A549 (cell line): ENCODE measurements at regions not wholly inside any gene's neighbourhood (a gene's known extent, or its start where the extent isn't known, plus 50 kb on each side); places are given as distances from the start of the nearest gene placed in this dataset.

ENCODE experiments used
- ATAC-seq, 2 experiments: fragments of 200-7000 bp in 1 of 2; fragments of >200 bp in 1 of 2; cut with Nextera tagmentation in 1 of 2; cut with Tn5 transposase in 1 of 2; 3 replicates each; pipeline versions ENCODE4 v1.8.0 to v1.9.1; 2018 to 2020; ENCODE audit warnings: mild to moderate bottlenecking in 1 of 2, moderate library complexity in 1 of 2
- CTCF ChIA-PET: fragments of 300-600 bp; sonication (Branson Sonifier 250); formaldehyde crosslinking; extraction: SDS; loops from one replicate; lab custom pipeline; 2021; ENCODE audit warnings: antibody characterized with exemption, inconsistent platforms; lab: Yijun Ruan, JAX
- POLR2A ChIA-PET: fragments of 350-600 bp; formaldehyde crosslinking; extraction: SDS; loops from one replicate; lab custom pipeline; 2021; ENCODE audit warnings: antibody characterized with exemption, inconsistent platforms; lab: Yijun Ruan, JAX
- DNase-seq, 2 experiments: peaks; one replicate each; pipeline versions ENCODE4 v3.0.0 to v3.0.0-alpha.2; 2011 to 2016; ENCODE audit warnings: low read depth in 1 of 2, low spot score in 1 of 2
- FAIRE-seq: peaks from 2 replicates; lab custom pipeline; 2011; peaks lifted over from hg19 to GRCh38; lab: Jason Lieb, UNC
- H3K27ac ChIP-seq, 2 experiments: fragments of >200 bp; sonication (Bioruptor Twin); formaldehyde crosslinking; 3 replicates each; pipeline ENCODE4 v1.5.1; 2016 to 2017
- H3K4me1 ChIP-seq: fragments of >200 bp; sonication (Bioruptor Twin); formaldehyde crosslinking; 3 replicates; pipeline ENCODE4 v1.6.1; 2016
- H3K4me2 ChIP-seq: fragments of >200 bp; sonication (Bioruptor Twin); formaldehyde crosslinking; 3 replicates; pipeline ENCODE4 v1.6.1; 2016
- H3K4me3 ChIP-seq: fragments of >200 bp; sonication (Bioruptor Twin); formaldehyde crosslinking; 3 replicates; pipeline ENCODE4 v1.5.1; 2016
- H3K9me3 ChIP-seq: fragments of >200 bp; sonication (Bioruptor Twin); formaldehyde crosslinking; 3 replicates; pipeline ENCODE4 v1.6.1; 2016
- BCL3 ChIP-seq: fragments of >200 bp; sonication (Bioruptor Twin); formaldehyde crosslinking; IDR thresholded peaks from 3 replicates; pipeline ENCODE4 v1.6.1; 2016
- CBX2 ChIP-seq: fragments of 200-600 bp; sonication (generic); IDR thresholded peaks from 2 replicates; pipeline ENCODE4 v1.6.1; 2016; ENCODE audit warnings: low read depth, mild to moderate bottlenecking, borderline replicate concordance
- CBX8 ChIP-seq: fragments of 200-600 bp; sonication (generic); IDR thresholded peaks from 2 replicates; pipeline ENCODE4 v1.6.1; 2016
- CHD2 ChIP-seq: fragments of 150-350 bp; IDR thresholded peaks from 2 replicates; pipeline ENCODE4 v1.6.1; 2014; ENCODE audit warnings: low read length; ENCODE audit not compliant: partially characterized antibody
- CHD4 ChIP-seq: fragments of 200-600 bp; sonication (generic); IDR thresholded peaks from 2 replicates; pipeline ENCODE4 v1.6.1; 2016; ENCODE audit warnings: antibody characterized with exemption, mild to moderate bottlenecking, borderline replicate concordance
- EP300 ChIP-seq, 2 experiments: fragments of >200 bp; sonication (Bioruptor Twin); formaldehyde crosslinking; IDR thresholded peaks; 2 replicates in 1 of 2; 3 replicates in 1 of 2; pipeline ENCODE4 v1.6.1; 2016 to 2017
- GATA3 ChIP-seq: IDR thresholded peaks from 2 replicates; pipeline ENCODE4 v1.6.1; 2012; ENCODE audit warnings: borderline replicate concordance
- HES2 ChIP-seq: fragments of >200 bp; sonication (Bioruptor Twin); formaldehyde crosslinking; IDR thresholded peaks from 2 replicates; pipeline ENCODE4 v1.6.1; 2016
- HEYL ChIP-seq: fragments of 250-450 bp; sonication (Bioruptor Pico); IDR thresholded peaks from 2 replicates; pipeline ENCODE4 v1.8.0; 2021; ENCODE audit warnings: mild to moderate bottlenecking, moderate library complexity
- HMGXB4 ChIP-seq: fragments of 250-450 bp; sonication (Bioruptor Pico); IDR thresholded peaks from 2 replicates; pipeline ENCODE4 v1.5.0; 2021; ENCODE audit warnings: mild to moderate bottlenecking, moderate library complexity, borderline replicate concordance
- JUN ChIP-seq, 2 experiments: fragments of >200 bp; sonication (Bioruptor Twin); formaldehyde crosslinking; IDR thresholded peaks; 2 replicates in 1 of 2; 3 replicates in 1 of 2; pipeline ENCODE4 v1.6.1; 2016 to 2017
- JUNB ChIP-seq: fragments of >200 bp; sonication (Bioruptor Twin); formaldehyde crosslinking; IDR thresholded peaks from 2 replicates; pipeline ENCODE4 v1.6.1; 2016
- KDM1A ChIP-seq: fragments of 200-600 bp; sonication (generic); IDR thresholded peaks from 2 replicates; pipeline ENCODE4 v1.6.1; 2016; ENCODE audit warnings: low read depth, mild to moderate bottlenecking
- KDM5A ChIP-seq: fragments of 200-600 bp; sonication (generic); IDR thresholded peaks from 2 replicates; pipeline ENCODE4 v1.6.1; 2016; ENCODE audit warnings: antibody characterized with exemption, mild to moderate bottlenecking
- MAFK ChIP-seq: fragments of 450-650 bp; IDR thresholded peaks from 2 replicates; pipeline ENCODE4 v1.6.1; 2014; ENCODE audit not compliant: partially characterized antibody
- MAZ ChIP-seq: fragments of 150-350 bp; IDR thresholded peaks from 2 replicates; pipeline ENCODE4 v1.6.1; 2014; ENCODE audit warnings: antibody characterized with exemption, low read depth, low read length, borderline replicate concordance
- MYC ChIP-seq: IDR thresholded peaks from 2 replicates; pipeline ENCODE4 v1.6.1; 2012; ENCODE audit warnings: mild to moderate bottlenecking, inconsistent platforms, low read length, improper control_type of control experiment, borderline replicate concordance
- NR3C1 ChIP-seq: fragments of >200 bp; sonication (Bioruptor Twin); formaldehyde crosslinking; IDR thresholded peaks from 3 replicates; pipeline ENCODE4 v1.6.1; 2017
- PHF8 ChIP-seq: fragments of 200-600 bp; sonication (generic); IDR thresholded peaks from 2 replicates; pipeline ENCODE4 v1.6.1; 2016; ENCODE audit warnings: low read depth, mild to moderate bottlenecking, antibody characterized with exemption, moderate library complexity, borderline replicate concordance
- POLR2A ChIP-seq: IDR thresholded peaks from 2 replicates; pipeline ENCODE4 v1.6.1; 2012; ENCODE audit warnings: mild to moderate bottlenecking, low read length
- POLR2AphosphoS2 ChIP-seq: conservative IDR thresholded peaks from 2 replicates; pipeline ENCODE4 v1.6.1; 2012; ENCODE audit warnings: low read length, improper control_type of control experiment, inconsistent platforms
- SREBF2 ChIP-seq: fragments of 450-650 bp; IDR thresholded peaks from 2 replicates; pipeline ENCODE4 v1.6.1; 2014; ENCODE audit warnings: mild to moderate bottlenecking, moderate library complexity
- TFCP2L1 ChIP-seq: fragments of 250-450 bp; sonication (Bioruptor Pico); IDR thresholded peaks from 2 replicates; pipeline ENCODE4 v1.5.0; 2021; ENCODE audit warnings: mild to moderate bottlenecking
- ZC3H11A ChIP-seq: fragments of 450-650 bp; IDR thresholded peaks from 2 replicates; pipeline ENCODE4 v1.6.1; 2014; ENCODE audit warnings: antibody characterized with exemption, mild to moderate bottlenecking
- ZFP36 ChIP-seq: fragments of 450-650 bp; IDR thresholded peaks from 2 replicates; pipeline ENCODE4 v1.6.1; 2014; ENCODE audit warnings: borderline replicate concordance; ENCODE audit not compliant: partially characterized antibody
- ZSCAN20 ChIP-seq: fragments of 250-450 bp; sonication (Bioruptor Pico); IDR thresholded peaks from 2 replicates; pipeline ENCODE4 v1.8.0; 2022; ENCODE audit warnings: mild to moderate bottlenecking, moderate library complexity
- WGBS: methylation state at CpG from one replicate; pipeline ENCODE4 v1.1.6; 2017; ENCODE audit errors: missing lambda C conversion rate; 5-methylcytosine and 5-hydroxymethylcytosine counted together
- TF ChIP-seq, protein P1 (sequence below): IDR thresholded peaks from 2 replicates; pipeline ENCODE4 v1.6.1; 2012

DNA sequence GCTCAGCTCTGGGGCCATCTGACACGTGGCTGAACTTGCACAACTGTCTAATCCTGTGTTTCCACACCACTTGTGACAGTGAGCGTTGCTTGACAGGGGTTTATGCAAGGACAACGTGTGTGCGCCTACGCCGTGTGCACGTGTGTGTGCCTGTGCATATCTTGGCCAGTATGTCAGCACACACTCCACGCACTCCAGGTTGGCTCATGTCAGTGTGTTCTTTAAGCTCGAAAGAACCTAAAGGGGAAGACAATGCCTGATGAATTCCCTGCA lies 85.6 kb upstream of the SALL3 start:
- FAIRE-seq (no peak), DNase-seq (no peak), ATAC-seq (no peak)
- TF ChIP-seq CBX2 (no peak), SREBF2 (no peak), HEYL (CRISPR knock-in tag) (no peak), POLR2AphosphoS2 (no peak), JUNB (no peak), TFCP2L1 (no peak), BCL3 (no peak), ZC3H11A (no peak), KDM1A (no peak), CHD2 (no peak), ZFP36 (no peak), CBX8 (no peak), PHF8 (no peak), MYC (no peak), EP300 (IDR thresholded peaks at IDR 0.05) (no peak), NR3C1 (no peak), HMGXB4 (CRISPR knock-in tag) (no peak), GATA3 (no peak), POLR2A (no peak)
- TF ChIP-seq, protein P1, sequence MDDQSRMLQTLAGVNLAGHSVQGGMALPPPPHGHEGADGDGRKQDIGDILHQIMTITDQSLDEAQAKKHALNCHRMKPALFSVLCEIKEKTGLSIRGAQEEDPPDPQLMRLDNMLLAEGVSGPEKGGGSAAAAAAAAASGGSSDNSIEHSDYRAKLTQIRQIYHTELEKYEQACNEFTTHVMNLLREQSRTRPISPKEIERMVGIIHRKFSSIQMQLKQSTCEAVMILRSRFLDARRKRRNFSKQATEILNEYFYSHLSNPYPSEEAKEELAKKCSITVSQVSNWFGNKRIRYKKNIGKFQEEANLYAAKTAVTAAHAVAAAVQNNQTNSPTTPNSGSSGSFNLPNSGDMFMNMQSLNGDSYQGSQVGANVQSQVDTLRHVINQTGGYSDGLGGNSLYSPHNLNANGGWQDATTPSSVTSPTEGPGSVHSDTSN = no peak
- no peak overlapping the region for H3K4me3 ChIP-seq
- no peaks in the 10 kb centered on the region for H3K4me1 ChIP-seq
- ChIA-PET CTCF (no interaction called here), POLR2A (no interaction called here)
- no peaks in the 10 kb centered on the region for H3K9me3 ChIP-seq
- H3K27ac ChIP-seq = no peak overlapping the region
- WGBS = 52% methylated on average over 8 of the region's 9 CpGs
- H3K4me2 ChIP-seq = no peak overlapping the region

DNA sequence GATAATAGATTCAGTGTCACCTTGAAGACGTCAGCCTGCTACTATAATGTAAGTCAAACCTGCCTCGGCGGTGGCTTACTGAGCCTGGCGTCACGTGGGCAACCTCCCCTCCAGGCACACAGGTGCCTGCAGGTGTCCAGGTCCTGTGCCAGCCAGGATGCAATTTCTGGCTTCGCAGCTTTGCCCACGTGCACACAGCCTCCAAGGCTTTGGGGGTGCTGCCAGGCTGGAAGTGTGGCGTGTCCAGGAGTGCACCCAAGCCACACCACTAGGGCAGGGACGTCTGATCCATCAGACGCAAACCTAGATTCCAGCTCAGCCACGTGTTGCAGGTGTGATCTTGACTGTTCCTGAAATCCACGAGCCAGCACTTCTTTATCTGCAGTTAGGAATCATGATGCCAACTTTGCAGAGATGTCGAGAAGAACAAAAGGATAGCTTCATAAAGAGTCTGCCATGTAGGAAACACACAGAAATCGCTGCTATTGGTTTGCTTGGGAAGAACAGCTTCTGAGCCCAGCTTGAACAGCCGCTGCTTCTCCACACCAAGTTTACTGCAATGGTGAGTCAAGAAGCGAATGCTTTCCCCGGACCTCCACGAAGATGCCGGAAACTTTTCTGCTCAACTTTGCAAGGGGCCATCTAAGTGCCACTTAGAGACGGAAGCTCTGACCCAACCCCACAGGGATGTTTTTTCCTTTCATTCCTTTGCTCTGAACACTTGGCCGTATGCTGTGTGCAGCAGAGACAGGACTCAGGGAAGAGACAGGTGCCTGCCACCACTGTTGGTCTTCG lies 84.2 kb upstream of the SALL3 start:
- POLR2A ChIA-PET = no interaction called here
- 34% methylated on average over 14 of the region's 22 CpGs for WGBS

More for the DNA sequence above, 84.2 kb upstream of the SALL3 start:
- Histone ChIP-seq H3K9me3 (no peaks in the 10 kb centered on the region), H3K4me1 (no peaks in the 10 kb centered on the region), H3K27ac (no peak overlapping the region), H3K4me2 (no peak overlapping the region), H3K4me3 (no peak overlapping the region)
- DNase-seq = no peak
- TF ChIP-seq HEYL (CRISPR knock-in tag) = no peak
- TF ChIP-seq CBX2 = no peak
- TF ChIP-seq POLR2AphosphoS2 = no peak
- TF ChIP-seq ZSCAN20 (CRISPR knock-in tag) = no peak
- TF ChIP-seq HMGXB4 (CRISPR knock-in tag) = no peak
- no peak for TF ChIP-seq MAZ
- TF ChIP-seq MAFK = no peak
- TF ChIP-seq SREBF2 = no peak
- TF ChIP-seq HES2 = no peak
- TF ChIP-seq JUN (IDR thresholded peaks at IDR 0.05) = no peak
- no peak for TF ChIP-seq KDM5A
- TF ChIP-seq CHD4 = no peak
- no peak for TF ChIP-seq CHD2
- TF ChIP-seq, protein P1 = no peak
- TF ChIP-seq PHF8 = no peak
- CTCF ChIA-PET = no interaction called here
- no peak for FAIRE-seq
- no peak for ATAC-seq
